MM.1S (cell line): ENCODE measurements at regions not wholly inside any gene's neighbourhood (a gene's known extent, or its start where the extent isn't known, plus 50 kb on each side); places are given as distances from the start of the nearest gene placed in this dataset.

Source experiments
- DNase-seq: peaks from one replicate; pipeline ENCODE4 v3.0.0-alpha.2; 2015
- H2AFZ ChIP-seq: fragments of 300-600 bp; sonication (generic); 2 replicates; pipeline ENCODE4 v1.6.0; 2016; ENCODE audit warnings: antibody characterized with exemption, low read length
- H3F3A ChIP-seq: fragments of 300-600 bp; sonication (generic); 2 replicates; pipeline ENCODE4 v1.6.1; 2016; ENCODE audit warnings: mild to moderate bottlenecking, antibody characterized with exemption, low read length, moderate library complexity, mixed read lengths; ENCODE audit not compliant: insufficient read depth
- H3K27ac ChIP-seq: fragments of 300-600 bp; sonication (generic); 2 replicates; pipeline ENCODE4 v1.5.1; 2016; ENCODE audit warnings: mild to moderate bottlenecking, low read length
- H3K27me3 ChIP-seq: fragments of 300-600 bp; sonication (generic); replicated peaks from 2 replicates; pipeline ENCODE4 v1.6.0; 2016; ENCODE audit warnings: low read length; ENCODE audit not compliant: insufficient read depth
- H3K36me3 ChIP-seq: fragments of 300-600 bp; sonication (generic); replicated peaks from 2 replicates; pipeline ENCODE4 v1.6.1; 2016; ENCODE audit warnings: mild to moderate bottlenecking, low read length, mixed read lengths; ENCODE audit not compliant: insufficient read depth
- H3K4me1 ChIP-seq: fragments of 300-600 bp; sonication (generic); 2 replicates; pipeline ENCODE4 v1.6.1; 2016; ENCODE audit warnings: low read length, mixed read lengths
- H3K4me2 ChIP-seq: fragments of 300-600 bp; sonication (generic); 2 replicates; pipeline ENCODE4 v1.6.0; 2016; ENCODE audit warnings: low read depth, low read length
- H3K4me3 ChIP-seq: fragments of 300-600 bp; sonication (generic); 2 replicates; pipeline ENCODE4 v1.5.1; 2016; ENCODE audit warnings: low read length, mixed read lengths
- H3K79me2 ChIP-seq: fragments of 300-600 bp; sonication (generic); 2 replicates; pipeline ENCODE4 v1.6.1; 2016; ENCODE audit warnings: mixed run types, low read length, mixed read lengths
- H3K9ac ChIP-seq: fragments of 300-600 bp; sonication (generic); 2 replicates; pipeline ENCODE4 v1.6.1; 2016; ENCODE audit warnings: low read length, mixed read lengths
- H3K9me2 ChIP-seq: fragments of 300-600 bp; sonication (generic); replicated peaks from 2 replicates; pipeline ENCODE4 v1.6.1; 2016; ENCODE audit warnings: mild to moderate bottlenecking, low read length, mixed read lengths; ENCODE audit not compliant: insufficient read depth
- H3K9me3 ChIP-seq: fragments of 300-600 bp; sonication (generic); replicated peaks from 2 replicates; pipeline ENCODE4 v1.6.1; 2016; ENCODE audit warnings: mild to moderate bottlenecking, low read length, mixed read lengths; ENCODE audit not compliant: insufficient read depth
- H4K20me1 ChIP-seq: fragments of 300-600 bp; sonication (generic); 2 replicates; pipeline ENCODE4 v1.6.1; 2016; ENCODE audit warnings: mild to moderate bottlenecking, low read length, moderate library complexity, mixed read lengths; ENCODE audit not compliant: insufficient read depth
- EZH2 ChIP-seq: fragments of 300-600 bp; sonication (generic); optimal IDR thresholded peaks from 2 replicates; pipeline ENCODE3; 2017; ENCODE audit warnings: low read depth, mild to moderate bottlenecking, antibody characterized with exemption, low read length, mixed read lengths
- EZH2phosphoT487 ChIP-seq: fragments of 300-600 bp; sonication (generic); IDR thresholded peaks from 2 replicates; pipeline ENCODE4 v1.6.1; 2018; ENCODE audit warnings: antibody characterized with exemption, low read length
- TF ChIP-seq, protein P1 (sequence below): fragments of 300-600 bp; sonication (generic); IDR thresholded peaks from 2 replicates; pipeline ENCODE4 v1.5.1; 2016; ENCODE audit warnings: antibody characterized with exemption, low read length, mixed read lengths

DNA sequence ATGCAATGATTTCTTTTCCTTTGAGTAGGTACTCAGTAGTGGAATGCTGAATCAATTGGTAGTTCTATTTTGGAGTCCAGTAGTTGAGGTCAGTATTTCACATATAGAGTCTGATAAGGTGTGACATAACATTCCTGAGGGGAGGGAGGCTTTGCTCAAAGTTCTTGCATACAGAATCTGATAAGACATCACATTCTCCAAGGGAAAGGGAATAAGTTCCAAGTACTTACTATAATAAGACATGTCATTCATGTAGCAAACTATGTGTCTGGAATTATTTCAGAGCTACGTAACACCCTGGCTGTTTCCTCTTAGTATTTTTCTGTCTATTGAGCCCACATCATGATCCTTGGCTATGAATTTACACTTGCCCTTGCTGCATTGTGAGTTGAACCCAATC lies 74.3 kb upstream of the POM121L12 start:
- Histone ChIP-seq H4K20me1 (no peaks in the 10 kb centered on the region), H3K4me2 (no peak overlapping the region), H3K9me2 (no peaks in the 10 kb centered on the region), H3K4me1 (no peaks in the 10 kb centered on the region), H3F3A (no peaks in the 10 kb centered on the region), H3K4me3 (no peak overlapping the region), H2AFZ (no peak overlapping the region), H3K36me3 (no peaks in the 10 kb centered on the region), H3K9ac (no peak overlapping the region), H3K27me3 (no peaks in the 10 kb centered on the region), H3K79me2 (no peaks in the 10 kb centered on the region), H3K27ac (no peak overlapping the region), H3K9me3 (no peaks in the 10 kb centered on the region)
- no peak for DNase-seq
- TF ChIP-seq, protein P1, sequence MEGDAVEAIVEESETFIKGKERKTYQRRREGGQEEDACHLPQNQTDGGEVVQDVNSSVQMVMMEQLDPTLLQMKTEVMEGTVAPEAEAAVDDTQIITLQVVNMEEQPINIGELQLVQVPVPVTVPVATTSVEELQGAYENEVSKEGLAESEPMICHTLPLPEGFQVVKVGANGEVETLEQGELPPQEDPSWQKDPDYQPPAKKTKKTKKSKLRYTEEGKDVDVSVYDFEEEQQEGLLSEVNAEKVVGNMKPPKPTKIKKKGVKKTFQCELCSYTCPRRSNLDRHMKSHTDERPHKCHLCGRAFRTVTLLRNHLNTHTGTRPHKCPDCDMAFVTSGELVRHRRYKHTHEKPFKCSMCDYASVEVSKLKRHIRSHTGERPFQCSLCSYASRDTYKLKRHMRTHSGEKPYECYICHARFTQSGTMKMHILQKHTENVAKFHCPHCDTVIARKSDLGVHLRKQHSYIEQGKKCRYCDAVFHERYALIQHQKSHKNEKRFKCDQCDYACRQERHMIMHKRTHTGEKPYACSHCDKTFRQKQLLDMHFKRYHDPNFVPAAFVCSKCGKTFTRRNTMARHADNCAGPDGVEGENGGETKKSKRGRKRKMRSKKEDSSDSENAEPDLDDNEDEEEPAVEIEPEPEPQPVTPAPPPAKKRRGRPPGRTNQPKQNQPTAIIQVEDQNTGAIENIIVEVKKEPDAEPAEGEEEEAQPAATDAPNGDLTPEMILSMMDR = no peak
- no peak for TF ChIP-seq EZH2
- TF ChIP-seq EZH2phosphoT487 = no peak

DNA sequence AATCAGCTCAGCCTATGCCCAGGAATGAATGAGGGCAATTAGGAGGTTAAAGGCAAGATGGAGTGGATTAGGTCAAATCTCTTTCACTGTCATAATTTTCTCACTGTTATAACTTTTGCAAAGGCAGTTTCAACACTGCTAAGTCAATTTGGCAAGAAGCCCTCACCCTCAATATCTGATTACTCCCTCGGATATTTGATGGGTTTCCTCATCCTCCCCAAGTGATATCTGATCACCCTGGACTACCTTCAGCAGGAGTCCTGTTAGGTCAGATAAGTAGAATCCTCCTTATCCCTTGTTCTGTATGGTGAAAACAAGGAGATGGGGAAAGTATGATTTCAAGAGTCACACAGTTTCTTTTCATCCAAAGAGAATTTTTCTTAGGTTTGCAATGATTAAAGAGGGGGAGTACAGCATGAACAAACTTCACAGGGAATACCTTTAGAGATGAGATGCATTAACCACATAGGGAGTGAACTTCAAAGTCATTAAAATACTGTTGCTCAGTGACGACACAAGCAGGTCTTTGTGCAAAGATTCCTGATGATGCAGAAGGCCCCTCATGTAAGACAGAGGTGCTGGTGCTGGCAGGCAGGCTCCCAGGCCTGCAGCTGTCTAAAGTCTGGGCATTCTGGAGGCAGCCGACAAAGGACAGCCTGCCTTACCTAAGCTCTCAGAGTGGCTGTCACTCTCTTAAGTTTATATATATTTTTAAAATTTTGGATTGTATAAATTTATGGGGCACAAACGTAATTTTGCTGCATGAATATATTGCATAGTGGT lies 75.4 kb upstream of the POM121L12 start:
- Histone ChIP-seq H3K9ac (no peak overlapping the region), H3K9me3 (no peaks in the 10 kb centered on the region), H3K79me2 (no peaks in the 10 kb centered on the region), H3K9me2 (no peaks in the 10 kb centered on the region), H3K36me3 (no peaks in the 10 kb centered on the region), H3K27ac (no peak overlapping the region), H4K20me1 (no peaks in the 10 kb centered on the region), H3F3A (no peaks in the 10 kb centered on the region), H2AFZ (no peak overlapping the region), H3K27me3 (no peaks in the 10 kb centered on the region), H3K4me2 (no peak overlapping the region), H3K4me3 (no peak overlapping the region), H3K4me1 (no peaks in the 10 kb centered on the region)
- TF ChIP-seq, protein P1 = no peak
- TF ChIP-seq EZH2 = no peak
- TF ChIP-seq EZH2phosphoT487 = no peak
- no peak for DNase-seq

DNA sequence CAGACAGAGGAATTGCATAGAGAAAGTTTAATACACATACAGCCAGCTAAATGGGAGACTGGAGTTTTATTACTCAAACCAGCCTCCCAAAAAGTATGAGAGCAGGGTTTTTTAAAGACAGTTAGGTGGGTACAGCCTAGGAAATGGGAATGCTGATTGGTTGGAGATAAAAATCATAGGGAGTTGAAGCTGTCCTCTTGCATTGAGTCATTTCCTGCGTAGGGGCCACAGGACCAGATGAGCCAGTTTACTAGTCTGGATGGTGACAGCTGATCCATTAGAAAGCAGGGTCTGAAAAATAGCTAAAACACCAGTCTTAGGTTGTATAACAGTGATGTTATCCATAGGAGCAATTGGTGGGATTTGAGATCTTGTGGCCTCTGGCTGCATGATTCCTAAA lies 76.1 kb upstream of the POM121L12 start:
- no peak for DNase-seq

More for the DNA sequence above, 76.1 kb upstream of the POM121L12 start:
- Histone ChIP-seq H3K27me3 (no peaks in the 10 kb centered on the region), H3K9me3 (no peaks in the 10 kb centered on the region), H3K4me1 (no peaks in the 10 kb centered on the region), H3K9ac (no peak overlapping the region), H3F3A (no peaks in the 10 kb centered on the region), H3K27ac (no peak overlapping the region), H4K20me1 (no peaks in the 10 kb centered on the region), H3K36me3 (no peaks in the 10 kb centered on the region), H2AFZ (no peak overlapping the region), H3K79me2 (no peaks in the 10 kb centered on the region), H3K9me2 (no peaks in the 10 kb centered on the region), H3K4me3 (no peak overlapping the region), H3K4me2 (no peak overlapping the region)
- TF ChIP-seq, protein P1 = no peak
- TF ChIP-seq EZH2phosphoT487 (no peak), EZH2 (no peak)
